ENCODE measurements at regions not wholly inside any gene's neighbourhood (a gene's known extent, or its start where the extent isn't known, plus 50 kb on each side); places are given as distances from the start of the nearest gene placed in this dataset.

- TF ChIP-seq CTCF (IDR thresholded peaks at IDR 0.05 in 2 of 3, conservative IDR thresholded peaks at IDR 0.05 in 1 of 3; ENCODE audit: borderline replicate concordance in 1 of 3, insufficient read depth in 1 of 3, low read depth in 2 of 3, low read length in 2 of 3) = no peak
- TF ChIP-seq REST (IDR thresholded peaks at IDR 0.05; ENCODE audit: low read depth) = no peak
- TF ChIP-seq SP1 (IDR thresholded peaks at IDR 0.05; ENCODE audit: low read depth) = no peak
- TF ChIP-seq ELF1 (IDR thresholded peaks at IDR 0.05; ENCODE audit: borderline replicate concordance, low read depth) = no peak
- no peak for TF ChIP-seq EZH2 (IDR thresholded peaks at IDR 0.05)
- no peak for TF ChIP-seq EGR1 (IDR thresholded peaks at IDR 0.05; ENCODE audit: low read depth)
- TF ChIP-seq SIN3A (IDR thresholded peaks at IDR 0.05; ENCODE audit: low read depth) = no peak
- no peak for TF ChIP-seq ZNF274 (IDR thresholded peaks at IDR 0.05; ENCODE audit: low read depth, low read length)
These were observed 132.7 kb upstream of the EEA1 start (continued) for GRCh38 chr12:93061473-93062419.
